NCI-H2081 treated with DMSO at 0.1 percent for 48 hours (cell line): ENCODE measurements at regions not wholly inside any gene's neighbourhood (a gene's known extent, or its start where the extent isn't known, plus 50 kb on each side); places are given as distances from the start of the nearest gene placed in this dataset.

Experiments used
- DNase-seq: peaks from one replicate; lab custom pipeline; 2025; lab: John Stamatoyannopoulos, UW

DNA sequence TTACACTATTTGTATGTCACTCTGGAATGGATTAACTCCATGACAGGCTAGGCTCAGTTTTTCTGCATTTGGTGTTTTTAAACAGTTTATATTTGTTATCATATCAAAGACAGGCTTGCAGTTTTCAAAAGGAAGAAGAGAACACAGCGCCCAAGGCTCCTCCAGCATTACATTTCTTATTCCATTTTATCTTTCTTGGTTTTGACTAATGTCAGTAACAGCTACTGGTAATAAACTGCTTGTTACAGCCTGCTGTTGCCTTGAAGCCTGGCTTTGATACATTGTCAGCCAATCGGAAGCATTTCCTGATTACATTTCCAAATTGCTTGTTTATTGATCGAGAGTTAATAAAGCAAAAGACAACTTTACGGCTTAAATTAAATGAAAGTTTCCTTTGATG lies 166.0 kb upstream of the MDFIC start:
- no peak for DNase-seq

DNA sequence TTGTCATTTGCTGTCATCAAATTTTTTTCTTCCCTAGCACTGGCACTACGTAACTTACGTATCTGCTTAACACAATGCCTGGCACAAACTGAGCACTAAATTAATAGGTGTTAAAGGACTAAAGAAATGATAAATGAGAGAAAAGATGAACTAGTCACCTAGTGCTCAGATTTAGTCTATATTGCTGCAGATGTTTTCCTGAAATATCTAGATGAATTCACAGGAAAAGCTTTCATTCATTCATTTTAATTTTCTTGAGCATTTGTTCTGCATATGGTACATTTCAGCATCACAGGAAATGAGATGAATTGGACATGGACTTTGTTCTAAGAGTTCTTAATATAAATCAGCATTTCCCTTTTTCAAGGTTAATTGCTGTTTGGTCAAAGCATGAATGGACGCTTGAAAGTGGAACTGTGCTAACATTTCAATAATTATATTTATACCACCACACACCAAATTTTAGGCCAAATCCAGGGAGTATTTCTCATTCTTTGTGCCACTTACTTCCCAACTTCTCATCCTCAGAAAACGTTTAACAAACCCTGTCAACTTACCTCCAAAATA lies 163.2 kb upstream of the MDFIC start:
- no peak for DNase-seq

DNA sequence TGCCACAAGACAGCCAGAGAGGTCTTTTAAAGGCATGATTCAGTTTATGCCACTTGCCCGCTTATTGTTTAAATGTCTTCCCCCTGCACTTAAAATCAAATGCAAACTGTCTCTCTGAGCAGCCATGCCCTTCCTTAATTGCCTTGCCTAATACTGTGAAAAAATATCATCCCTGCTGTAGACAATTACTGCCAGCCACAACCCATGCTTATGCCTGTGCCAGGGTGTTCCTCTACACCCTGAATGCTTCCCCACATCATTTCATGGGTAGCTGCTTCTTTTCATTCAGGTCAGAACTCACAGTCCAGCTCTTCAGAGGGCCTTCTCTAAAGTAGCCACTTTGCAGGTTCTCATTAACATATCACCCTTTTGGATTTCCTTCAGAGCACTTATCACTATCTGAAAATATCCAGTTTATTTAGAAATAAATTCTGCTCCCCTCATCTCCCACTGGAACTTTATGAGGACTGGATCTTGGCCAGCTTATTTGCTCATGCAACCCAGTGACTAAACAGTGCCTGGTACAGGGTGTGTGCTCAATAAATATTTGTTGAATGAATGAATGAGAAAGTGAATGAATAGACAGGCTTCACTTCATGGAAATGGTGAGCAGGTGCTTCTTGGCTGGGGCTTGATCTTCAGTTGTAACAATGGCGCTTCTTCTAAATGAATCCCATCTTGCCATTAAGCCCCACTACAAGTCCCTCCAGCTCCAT lies 162.4 kb upstream of the MDFIC start:
- DNase-seq = peak; percentile 22

DNA sequence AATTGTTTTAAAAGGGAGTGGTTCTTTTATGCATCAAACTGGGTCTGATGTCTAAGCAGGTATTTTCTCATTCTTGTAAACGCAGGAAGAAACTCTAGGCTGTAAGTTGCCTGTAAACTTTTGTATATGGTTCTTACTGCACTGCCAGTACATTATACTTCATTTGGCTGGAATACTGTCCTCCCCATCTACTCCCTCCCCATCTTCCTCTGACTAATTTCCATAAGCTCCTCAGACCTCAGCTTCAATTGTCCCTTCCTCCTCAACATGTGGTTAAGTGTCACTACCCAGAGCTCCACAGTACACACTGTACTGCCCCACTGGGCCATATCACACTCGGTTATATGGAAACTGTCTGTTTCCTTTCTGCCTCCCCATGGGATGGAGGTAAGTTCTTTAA lies 161.4 kb upstream of the MDFIC start:
- DNase-seq = no peak

DNA sequence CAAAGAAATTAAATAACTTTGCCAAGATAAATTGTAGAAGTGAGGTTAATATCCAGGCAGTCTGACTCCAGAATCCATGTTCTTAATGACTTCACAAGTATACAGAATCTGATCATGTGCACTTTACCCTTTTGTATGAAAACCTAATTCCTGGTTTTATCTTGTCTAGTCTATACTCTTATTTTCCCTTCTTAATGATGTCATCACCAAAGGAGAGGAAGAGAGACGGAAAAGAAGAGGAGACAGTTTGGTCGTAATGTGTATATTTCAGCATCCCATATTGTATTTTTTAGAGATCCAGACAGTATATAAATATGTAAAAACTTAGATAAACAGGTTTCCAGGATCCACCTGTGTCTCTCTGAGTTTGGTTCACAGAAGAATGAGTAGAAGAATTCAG lies 159.9 kb upstream of the MDFIC start:
- no peak for DNase-seq

- DNase-seq = no peak
These were observed 156.4 kb upstream of the MDFIC start for GRCh38 chr7:114765331-114766040.

DNA sequence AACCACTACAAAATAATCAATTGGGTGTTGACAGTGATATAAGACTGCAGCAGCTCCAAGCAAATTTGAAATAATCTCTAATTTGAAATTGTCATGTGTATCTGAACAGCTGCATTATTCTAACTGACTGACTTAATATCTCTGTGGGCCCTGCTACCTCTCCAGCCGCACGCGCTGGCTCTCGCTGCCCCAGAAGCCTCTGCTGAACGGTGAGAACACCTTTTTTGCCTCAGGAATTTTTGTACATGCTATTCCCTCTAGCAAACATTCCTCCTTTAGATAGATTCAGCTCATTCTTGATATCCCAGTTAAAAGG lies 155.9 kb upstream of the MDFIC start:
- DNase-seq = no peak

- DNase-seq = no peak
These were observed 144.6 kb upstream of the MDFIC start for GRCh38 chr7:114777288-114777687.

- no peak for DNase-seq
These were observed 138.4 kb upstream of the MDFIC start for GRCh38 chr7:114783508-114783907.

DNA sequence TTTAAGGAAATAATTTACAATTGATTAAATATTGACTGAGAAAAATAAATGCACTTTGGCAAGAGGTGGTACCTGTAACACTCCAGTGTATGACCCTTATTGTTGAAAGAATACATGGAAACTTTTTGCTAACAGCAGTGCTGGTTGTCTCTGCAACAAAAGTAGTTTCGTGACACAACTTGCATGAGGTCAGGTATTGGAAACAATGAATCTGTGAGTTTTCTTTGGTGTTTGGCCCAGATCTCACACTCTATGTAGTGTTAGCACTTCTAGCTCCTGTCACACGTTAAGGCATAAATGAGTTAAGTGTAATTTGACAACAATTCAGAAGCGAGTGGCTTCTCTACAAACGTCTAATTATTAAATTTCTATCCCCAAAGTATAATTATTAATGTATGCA lies 137.7 kb upstream of the MDFIC start:
- DNase-seq = no peak

GRCh38 chr7:114784746-114785145 lies 137.1 kb upstream of the MDFIC start:
- DNase-seq = no peak

DNA sequence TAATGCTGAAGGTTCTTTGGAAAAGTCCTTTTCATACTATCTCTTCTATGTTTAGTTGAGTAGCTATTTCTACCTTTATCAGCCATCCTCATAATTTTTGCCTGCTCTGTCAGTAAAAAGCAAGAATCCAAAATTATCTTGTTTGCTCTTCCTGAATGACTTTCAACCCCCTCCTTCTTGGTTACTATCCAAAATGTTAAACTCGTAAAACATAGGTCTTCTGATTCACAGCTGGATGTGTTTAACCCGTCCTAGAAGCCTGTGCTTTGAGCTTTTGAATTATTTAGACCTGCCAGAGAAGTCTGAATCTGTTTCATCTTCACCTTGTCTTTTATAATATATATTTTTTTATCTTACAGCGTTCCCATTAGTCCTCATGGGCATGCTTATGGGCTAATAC lies 136.4 kb upstream of the MDFIC start:
- DNase-seq = no peak

DNA sequence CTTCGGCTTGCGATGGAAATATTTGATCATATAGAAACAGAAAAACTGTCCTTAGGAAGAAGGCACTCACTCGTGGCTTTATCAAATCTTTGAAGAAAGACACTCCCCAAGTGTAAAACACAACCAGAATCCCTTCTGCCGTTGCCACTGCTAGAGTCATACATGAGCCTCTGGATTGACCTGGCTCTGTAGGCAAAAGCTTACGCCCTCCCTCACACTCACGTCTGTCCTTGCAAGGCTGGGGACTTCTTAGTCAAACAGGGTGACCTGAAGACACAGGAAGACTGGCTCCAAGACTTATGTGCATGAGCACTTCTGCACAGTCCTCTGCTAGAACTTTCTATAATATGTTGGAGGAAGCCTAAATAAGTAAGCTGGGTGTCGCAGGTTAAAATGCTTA lies 135.4 kb upstream of the MDFIC start:
- no peak for DNase-seq

DNA sequence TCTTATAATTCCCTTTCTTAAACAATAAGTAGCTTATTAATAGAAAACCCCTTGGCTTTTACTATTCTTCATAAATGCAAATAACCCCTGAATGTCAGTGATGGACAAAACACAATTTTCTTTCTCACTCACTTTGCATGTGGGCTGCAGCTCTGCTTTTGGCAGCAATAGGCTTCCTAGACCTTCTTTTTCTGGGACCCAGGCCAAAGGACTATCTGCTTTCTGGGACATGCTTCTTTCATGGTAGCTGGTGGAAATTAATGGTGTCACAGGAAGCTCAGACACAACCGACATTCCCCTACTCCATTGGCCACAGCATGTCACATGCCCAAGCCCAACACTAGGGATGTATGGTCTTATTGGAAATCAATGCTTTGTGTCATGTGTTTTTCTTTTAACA lies 134.3 kb upstream of the MDFIC start:
- no peak for DNase-seq

DNA sequence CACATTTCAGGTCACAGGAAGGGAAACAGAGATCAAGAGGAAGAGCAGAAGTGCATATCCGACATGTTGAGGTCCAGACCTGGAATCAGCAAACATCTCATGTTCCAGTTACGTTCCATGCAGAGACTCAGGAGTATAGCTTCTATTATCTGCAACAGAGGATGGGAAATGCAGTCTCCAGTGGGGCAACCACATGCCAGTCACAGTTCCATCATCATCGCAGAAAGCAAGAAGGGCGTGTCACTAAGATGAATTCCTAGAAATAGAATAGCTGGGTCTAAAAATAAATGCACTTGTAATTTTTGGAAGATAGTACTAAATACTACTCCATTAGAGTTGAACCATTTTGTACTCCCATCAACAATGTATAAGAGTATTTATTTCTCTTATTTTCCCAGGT lies 133.2 kb upstream of the MDFIC start:
- DNase-seq = no peak

DNA sequence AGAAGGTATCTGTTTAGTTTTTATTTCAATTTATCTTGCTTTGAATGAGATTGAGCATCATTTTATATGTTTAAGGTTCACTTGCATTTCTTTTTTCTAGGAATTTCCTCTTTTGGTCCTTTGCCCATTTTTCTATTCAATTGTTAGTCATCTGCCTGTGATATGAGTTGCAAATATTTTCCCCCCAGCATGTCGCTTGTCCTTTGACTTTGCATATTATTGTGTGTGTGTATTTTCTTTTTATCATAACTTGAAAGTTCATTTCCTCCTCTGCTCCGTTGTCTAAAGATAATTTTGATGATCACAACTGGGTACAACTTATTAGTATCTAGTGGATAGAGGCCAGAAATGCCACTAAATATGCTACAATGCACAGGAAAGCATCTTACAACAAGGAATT lies 132.7 kb upstream of the MDFIC start:
- DNase-seq = no peak

DNA sequence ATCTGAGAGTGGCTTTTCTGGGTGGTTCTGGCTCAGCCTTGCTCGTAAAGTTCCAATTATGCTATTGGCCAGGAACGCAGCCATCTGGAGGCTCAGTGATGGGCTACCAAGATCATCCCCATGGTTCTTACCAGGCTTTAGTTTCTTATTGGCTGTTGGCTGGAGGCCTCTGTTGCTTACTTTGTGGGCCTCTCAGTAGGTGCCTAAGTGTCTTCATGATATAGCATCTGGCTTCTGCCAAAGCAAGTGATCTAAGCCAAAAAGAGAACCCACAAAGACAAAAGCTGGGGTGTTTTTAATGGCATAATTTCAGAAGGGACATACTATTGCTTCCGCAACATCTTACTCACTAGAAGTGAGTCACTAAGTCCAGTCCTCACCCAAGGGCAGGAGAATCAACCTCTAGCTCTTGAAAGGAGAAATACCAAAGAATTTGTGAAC lies 132.0 kb upstream of the MDFIC start:
- DNase-seq = no peak

GRCh38 chr7:114790521-114790920 lies 131.4 kb upstream of the MDFIC start:
- no peak for DNase-seq

DNA sequence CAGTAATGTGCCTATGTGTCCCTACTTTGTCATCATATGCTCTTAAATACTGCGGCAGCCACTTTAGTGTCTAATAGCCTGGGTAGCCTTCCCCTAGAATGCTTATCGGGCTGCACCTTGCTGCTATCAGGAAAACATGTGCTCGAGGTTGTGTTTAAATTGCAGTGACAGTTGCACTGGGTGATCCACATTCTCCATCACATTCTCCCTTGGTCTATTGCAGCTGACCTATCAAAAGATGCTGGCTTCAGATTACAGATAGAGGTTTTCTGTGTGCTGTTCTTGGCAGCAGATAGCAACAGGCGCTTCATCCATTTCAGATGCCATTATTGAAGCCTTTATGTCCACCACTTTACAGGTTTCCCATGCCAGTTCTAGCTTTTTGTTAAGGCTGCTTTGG lies 130.1 kb upstream of the MDFIC start:
- DNase-seq = no peak

GRCh38 chr7:114793155-114793845 lies 128.6 kb upstream of the MDFIC start:
- no peak for DNase-seq

DNA sequence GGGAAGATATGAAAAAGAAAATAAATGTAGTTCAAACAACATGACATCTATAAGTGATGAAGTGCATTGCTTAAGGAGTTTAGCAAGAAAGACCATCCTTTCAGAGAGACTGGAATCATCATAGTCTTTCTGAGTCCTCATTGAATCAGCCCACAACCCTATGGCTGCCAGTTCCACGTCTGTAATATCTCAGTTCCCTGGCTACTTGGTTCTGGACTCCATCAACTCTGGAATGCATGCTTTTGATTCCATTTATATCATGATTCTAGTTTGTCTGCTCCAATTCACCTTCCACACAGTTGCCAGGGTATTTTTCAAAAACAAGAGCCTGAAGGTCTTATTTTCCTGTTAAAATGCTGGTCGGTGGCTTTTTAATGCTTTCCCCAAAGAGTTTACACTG lies 126.4 kb upstream of the MDFIC start:
- no peak for DNase-seq

DNA sequence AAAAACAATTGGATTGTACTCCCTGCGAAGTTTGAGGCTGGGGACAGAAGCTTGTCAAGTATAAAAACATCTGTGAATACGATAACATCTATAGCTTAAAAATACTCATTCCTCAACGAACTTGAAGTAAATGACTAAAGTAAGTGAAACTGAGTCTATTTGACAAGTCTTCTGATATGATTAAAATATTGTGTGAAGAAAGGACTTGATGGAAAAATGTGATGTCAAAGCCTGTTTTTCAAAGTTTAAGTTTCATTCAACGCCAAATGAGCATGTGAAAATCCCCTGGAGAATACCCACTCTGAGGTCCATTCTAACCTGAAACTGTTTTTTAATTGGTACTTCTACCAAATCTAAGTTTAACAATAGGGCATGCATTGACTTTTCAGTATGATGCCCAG lies 122.3 kb upstream of the MDFIC start:
- no peak for DNase-seq

DNA sequence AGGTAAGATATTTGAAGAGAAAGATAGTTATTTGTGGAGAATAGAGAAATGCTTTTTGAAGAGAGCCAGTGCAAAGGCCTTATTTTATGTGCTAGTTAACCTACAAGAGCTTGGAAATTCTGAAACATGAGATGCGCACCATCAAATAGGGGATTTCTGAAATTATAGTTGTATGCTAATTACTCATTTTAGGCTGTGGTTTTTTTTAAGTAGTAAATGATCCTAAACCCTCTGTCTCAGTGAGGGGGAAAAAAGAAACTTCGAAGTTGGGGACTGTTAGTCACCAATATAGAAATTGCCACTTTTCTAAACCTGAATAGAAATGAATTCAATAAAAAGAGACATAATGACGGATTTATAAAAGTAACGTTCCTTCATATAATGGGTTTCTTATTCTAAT lies 119.3 kb upstream of the MDFIC start:
- DNase-seq = no peak
